ENCODE measurements at regions not wholly inside any gene's neighbourhood (a gene's known extent, or its start where the extent isn't known, plus 50 kb on each side); places are given as distances from the start of the nearest gene placed in this dataset.

GRCh38 chr11:13137844-13138301 lies 128.8 kb downstream of the RASSF10 start:
- TF ChIP-seq, protein P1, sequence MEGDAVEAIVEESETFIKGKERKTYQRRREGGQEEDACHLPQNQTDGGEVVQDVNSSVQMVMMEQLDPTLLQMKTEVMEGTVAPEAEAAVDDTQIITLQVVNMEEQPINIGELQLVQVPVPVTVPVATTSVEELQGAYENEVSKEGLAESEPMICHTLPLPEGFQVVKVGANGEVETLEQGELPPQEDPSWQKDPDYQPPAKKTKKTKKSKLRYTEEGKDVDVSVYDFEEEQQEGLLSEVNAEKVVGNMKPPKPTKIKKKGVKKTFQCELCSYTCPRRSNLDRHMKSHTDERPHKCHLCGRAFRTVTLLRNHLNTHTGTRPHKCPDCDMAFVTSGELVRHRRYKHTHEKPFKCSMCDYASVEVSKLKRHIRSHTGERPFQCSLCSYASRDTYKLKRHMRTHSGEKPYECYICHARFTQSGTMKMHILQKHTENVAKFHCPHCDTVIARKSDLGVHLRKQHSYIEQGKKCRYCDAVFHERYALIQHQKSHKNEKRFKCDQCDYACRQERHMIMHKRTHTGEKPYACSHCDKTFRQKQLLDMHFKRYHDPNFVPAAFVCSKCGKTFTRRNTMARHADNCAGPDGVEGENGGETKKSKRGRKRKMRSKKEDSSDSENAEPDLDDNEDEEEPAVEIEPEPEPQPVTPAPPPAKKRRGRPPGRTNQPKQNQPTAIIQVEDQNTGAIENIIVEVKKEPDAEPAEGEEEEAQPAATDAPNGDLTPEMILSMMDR (IDR thresholded peaks at IDR 0.05): no peak
- TF ChIP-seq POLR2A (IDR thresholded peaks at IDR 0.05): no peak
